NCI-H1048 (cell line): ENCODE measurements at regions not wholly inside any gene's neighbourhood (a gene's known extent, or its start where the extent isn't known, plus 50 kb on each side); places are given as distances from the start of the nearest gene placed in this dataset.

ENCODE experiments used
- DNase-seq: peaks from one replicate; lab custom pipeline; 2025; lab: John Stamatoyannopoulos, UW

- no peak for DNase-seq
These were observed 575.9 kb downstream of the USP25 start for GRCh38 chr21:16305686-16306085.

DNA sequence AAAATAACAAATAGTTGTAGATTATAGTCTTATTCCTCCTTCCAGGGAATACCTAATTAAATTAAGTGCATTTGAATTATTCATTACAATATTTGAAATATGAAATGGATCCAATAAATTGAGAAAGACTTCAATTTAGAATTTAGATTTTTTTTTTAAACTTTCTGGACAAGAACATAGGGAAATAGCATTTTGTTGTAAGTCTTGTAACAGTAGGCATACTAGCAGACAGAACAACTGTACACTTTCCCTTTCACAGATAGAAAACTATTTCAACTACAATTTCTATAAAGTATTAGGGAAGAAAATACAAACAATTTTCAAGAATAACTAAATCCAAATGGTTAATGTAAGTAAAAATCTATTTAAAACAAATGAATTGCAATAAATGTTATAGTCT lies 577.5 kb downstream of the USP25 start:
- DNase-seq, result no peak

DNA sequence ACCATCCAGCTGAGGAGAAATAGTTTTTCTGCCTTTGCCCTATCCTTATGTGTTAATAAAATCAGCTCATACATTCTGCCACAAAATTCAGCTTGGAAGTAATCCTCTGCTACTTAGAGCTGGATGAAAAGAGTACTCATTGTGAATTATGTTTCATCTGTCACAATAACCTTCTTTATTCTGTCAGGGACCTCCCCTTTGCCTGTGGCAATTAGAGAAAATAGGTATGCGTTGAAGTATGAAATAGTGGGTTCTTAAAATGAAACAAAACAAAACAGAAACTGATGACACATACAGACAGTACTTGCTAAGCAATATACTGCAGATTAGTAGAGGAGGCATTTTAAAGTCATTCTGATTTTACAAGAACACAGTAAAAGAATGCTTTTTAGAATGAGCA lies 578.5 kb downstream of the USP25 start:
- peak; percentile 52 for DNase-seq

DNA sequence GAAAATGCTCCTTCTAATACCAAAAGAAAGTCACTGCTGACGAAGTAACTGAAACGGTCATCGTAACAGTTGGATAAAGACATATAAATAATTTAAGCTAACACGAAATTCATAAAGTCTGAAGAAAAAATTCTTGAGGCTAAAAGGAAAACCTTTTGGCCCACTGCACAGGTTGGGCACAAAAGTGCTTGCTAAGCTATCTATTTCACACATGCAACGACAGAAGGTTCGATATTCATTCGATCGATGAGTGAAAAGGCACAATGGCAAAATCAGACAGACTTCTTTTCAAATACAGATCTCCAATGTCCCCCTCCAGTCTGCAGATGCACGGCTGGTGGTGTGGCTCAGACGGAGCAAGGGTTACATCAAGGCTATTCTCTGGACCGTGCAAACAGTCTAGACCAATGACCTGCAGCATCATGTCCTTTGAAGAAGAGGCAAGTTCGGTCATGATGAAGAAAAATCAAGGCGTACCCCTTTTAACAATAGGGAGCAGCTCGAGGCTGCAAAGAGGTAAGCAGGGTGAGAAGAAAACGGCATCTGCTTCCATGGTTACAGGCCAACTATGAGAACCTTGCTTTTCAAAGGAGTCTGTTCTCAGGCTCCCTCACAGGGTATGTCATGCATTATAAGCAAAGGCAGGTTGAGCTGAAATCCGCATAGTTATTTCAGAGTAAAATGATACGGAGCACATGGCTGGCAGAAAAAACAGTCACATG lies 579.6 kb downstream of the USP25 start:
- DNase-seq, result no peak

- no peak for DNase-seq
These were observed 580.4 kb downstream of the USP25 start for GRCh38 chr21:16310176-16310575.

DNA sequence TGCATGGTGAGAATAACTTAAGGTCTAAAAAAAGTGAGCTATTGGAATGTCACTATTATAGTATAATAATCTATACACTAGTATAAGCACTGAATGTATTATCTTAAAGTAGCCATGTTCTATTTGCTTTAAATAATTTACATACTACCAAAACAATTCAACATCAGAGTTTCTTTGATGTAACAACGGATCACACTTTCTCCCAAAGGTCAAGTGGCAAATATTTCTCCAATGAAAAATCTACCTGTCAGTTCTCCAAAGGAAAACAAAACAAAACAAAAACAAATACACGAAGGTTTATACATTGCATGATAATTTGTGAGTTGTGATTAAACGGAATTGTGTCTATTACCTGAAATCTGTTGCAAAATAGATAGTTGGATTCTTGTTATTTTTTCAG lies 581.4 kb downstream of the USP25 start:
- DNase-seq, result no peak

- no peak for DNase-seq
These were observed 582.5 kb downstream of the USP25 start for GRCh38 chr21:16312321-16312720.

- DNase-seq, result no peak
These were observed 585.4 kb downstream of the USP25 start for GRCh38 chr21:16315223-16315622.

- DNase-seq, result no peak
These were observed 589.0 kb downstream of the USP25 start for GRCh38 chr21:16318651-16319300.

DNA sequence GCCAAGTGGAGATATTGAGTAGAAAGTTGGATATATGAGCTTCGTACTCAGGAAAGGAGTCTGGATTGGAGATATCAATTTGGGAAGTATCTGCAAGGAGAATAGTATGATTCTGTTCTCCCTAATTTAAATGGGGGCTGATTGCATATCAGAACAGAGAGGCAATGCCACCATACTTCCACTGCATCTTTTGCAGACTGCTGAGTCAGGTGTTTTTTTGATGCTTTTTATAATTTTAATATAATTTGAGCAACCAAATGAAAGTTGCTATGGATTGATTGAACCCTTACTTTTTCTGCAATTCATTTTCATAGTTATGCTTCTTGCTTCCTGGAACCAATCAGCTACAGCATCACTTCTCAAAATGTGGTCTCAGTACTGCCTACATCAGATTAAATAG lies 590.3 kb downstream of the USP25 start:
- no peak for DNase-seq

DNA sequence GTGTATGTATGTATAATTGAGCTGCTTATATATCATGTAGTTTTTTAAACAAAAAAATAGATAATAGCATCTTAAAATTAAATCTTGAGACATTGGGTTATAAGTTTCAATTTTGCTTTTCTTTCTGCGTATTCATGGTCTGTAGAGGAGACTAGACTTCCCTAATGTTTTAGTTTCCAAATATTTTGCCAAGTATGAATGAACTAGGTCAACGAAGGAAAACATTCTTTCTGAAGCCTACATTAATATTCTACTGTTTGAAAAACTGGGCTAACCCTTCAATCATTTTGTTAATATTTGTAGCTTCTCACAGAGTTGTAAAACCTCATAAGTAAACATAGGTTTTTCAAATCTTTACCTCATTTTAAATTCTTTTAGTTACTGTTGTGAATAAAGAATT lies 592.7 kb downstream of the USP25 start:
- no peak for DNase-seq

DNA sequence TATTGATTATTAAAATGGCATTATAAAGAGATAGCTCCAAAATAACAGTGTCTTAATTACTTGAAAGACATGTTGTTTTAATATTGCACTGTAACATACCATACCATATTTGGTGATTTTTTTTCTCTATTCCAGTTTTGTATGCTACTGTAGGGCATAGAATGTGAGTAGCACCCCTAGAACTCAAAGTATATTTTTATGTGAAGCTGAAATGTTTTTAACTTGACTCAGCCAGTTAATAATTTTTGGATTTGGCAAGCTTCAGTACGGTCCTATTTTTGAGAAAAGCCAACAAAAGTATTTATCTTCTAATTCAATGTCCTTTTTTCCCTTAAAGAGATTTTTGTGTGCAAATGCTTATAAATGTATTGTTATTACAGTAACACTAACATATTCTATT lies 593.8 kb downstream of the USP25 start:
- DNase-seq, result no peak

- DNase-seq, result no peak
These were observed 594.8 kb downstream of the USP25 start for GRCh38 chr21:16324630-16325029.

DNA sequence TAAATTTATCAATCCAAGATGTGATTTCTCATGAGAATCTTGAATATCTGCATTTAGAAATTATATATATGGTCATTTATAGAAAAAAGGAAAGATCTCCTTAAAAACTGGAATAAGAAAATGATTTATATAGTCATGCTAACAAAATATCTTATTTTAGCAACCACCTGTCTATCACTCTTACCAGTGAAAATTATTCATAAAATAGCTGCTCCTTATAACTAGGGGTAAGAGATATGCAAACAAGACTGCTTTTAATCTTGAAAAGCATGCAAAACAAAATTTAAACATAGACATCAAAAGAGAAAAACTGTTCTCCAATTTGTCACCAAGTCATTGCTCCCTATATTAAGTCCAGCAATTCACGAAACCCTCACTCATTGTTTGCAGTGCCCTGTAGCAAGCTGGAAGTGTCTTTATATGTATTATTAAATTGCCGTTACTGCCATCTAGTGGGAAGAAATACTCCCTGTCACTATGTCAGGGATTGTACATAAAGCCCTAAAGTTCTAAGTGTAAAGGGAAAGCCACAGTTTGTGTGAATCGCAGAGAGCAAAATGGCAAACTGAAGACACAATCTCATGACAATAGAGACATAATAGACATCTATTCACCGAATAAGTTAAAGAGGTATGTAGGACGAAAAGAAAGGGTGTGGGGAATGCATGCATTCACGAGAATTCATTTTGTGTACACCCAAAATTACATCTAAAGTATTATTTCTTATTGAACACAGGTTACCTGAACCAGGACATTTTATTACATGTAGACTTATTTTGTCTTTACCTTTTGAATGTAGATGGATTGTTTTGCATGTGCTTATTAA lies 600.5 kb downstream of the USP25 start:
- DNase-seq, result peak; percentile 62

- no peak for DNase-seq
These were observed 601.1 kb downstream of the USP25 start for GRCh38 chr21:16330908-16331268.

GRCh38 chr21:16337266-16337665 lies 607.5 kb downstream of the USP25 start:
- DNase-seq, result no peak

DNA sequence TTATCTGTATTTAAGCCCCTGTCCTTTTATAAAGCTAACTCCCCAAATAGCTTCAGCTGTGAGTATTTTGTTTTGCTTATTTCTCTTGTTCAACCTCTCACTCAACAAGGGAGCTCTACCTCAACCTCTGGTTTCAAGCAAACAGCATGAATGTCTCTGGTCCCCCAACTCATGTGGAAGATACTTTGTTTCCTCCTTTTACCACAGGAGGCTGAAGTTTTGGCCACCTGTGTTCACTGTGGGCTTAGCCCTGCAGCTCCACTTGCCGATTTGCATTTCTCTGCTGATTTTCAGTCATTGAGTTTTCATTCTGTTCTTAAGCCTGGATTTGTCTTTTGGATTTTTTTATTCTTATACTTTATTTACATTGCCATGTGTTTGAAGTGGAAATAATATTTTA lies 613.1 kb downstream of the USP25 start:
- DNase-seq, result no peak

DNA sequence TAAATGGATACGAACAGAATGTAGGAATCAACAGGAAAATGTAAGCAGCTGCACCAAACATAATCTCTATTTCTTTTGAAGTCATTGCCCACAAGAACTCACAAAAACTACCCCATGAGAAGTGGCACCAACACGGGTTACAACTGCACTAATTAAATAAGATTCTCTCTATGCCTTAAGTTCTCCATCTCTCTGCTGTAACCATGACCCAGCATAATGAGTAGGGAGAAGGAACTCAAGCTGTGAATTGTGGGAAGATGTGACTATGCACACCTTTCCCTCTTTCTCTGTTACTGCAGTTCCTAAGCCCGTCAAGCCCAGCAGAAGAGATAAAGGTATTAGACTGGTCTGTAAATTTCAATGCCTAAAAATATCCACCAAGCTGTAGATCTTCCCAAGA lies 614.0 kb downstream of the USP25 start:
- DNase-seq, result no peak

- no peak for DNase-seq
These were observed 616.0 kb downstream of the USP25 start for GRCh38 chr21:16345757-16346156.

DNA sequence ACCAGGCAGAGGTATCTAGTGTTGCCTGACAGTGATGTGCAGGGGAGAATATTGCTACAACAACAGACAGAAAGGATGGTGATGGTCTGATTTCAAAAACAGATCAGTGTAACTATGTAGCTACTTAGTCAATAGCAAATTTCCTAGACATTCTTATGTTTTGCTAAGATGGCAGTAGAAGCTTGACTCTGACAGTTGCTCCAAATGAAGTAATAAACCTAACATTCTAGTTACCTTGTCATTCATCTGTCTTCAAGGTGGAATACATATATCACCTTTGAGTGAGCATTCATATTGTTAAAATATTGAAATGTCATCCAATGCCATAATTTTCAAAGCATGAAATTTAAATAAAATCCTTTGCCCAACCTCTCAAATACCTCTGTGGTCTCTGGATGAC lies 617.4 kb downstream of the USP25 start:
- DNase-seq, result no peak

GRCh38 chr21:16353764-16354163 lies 624.0 kb downstream of the USP25 start:
- no peak for DNase-seq

DNA sequence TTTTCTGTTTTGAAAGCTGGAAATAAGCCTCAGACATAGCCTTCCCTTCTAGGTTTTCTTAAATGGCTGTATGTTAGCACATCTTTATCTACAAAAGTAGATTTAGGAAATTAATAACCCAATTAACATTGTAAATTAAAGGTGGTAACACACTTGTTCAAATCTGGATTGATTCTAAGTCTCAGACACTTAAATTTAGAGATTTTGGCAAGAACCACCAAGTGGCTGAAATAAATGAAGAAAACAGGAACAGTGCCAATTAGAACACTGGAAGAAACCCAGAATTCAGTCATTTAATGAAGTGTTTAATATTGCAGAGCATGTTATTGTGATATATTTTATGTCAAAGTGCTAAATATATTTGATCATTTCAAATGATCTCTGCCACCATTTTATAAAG lies 628.2 kb downstream of the USP25 start:
- no peak for DNase-seq

- DNase-seq, result no peak
These were observed 629.0 kb downstream of the USP25 start for GRCh38 chr21:16358784-16359183.
